Left lung (tissue), 4 donors: ENCODE measurements at regions not wholly inside any gene's neighbourhood (a gene's known extent, or its start where the extent isn't known, plus 50 kb on each side); places are given as distances from the start of the nearest gene placed in this dataset.

ENCODE experiments used
- ATAC-seq: fragments of 200-7000 bp; cut with Tn5 transposase; one replicate; pipeline ENCODE4 v1.9.1; 2020; ENCODE audit warnings: moderate library complexity
- DNase-seq, 4 donors: peaks; one replicate each; pipeline ENCODE4 v3.0.0-alpha.2; 2013 to 2020
- H3K27ac ChIP-seq, 2 donors: fragments of 200-600 bp; sonication (generic) in 1 of 2; one replicate each; pipeline versions ENCODE4 v1.5.0 to v1.8.0; 2020 to 2021
- H3K27me3 ChIP-seq, 2 donors: fragments of 200-600 bp; sonication (generic) in 1 of 2; one replicate each; pipeline versions ENCODE4 v1.5.0 to v1.8.0; 2020 to 2021
- H3K36me3 ChIP-seq, 2 donors: fragments of 200-600 bp; sonication (generic) in 1 of 2; one replicate each; pipeline versions ENCODE4 v1.5.0 to v1.8.0; 2020 to 2021
- H3K4me1 ChIP-seq, 2 donors: fragments of 200-600 bp; one replicate each; pipeline ENCODE4 v1.8.0; 2021
- H3K4me3 ChIP-seq, 2 donors: fragments of 200-600 bp; sonication (generic) in 1 of 2; one replicate each; pipeline versions ENCODE4 v1.5.0 to v1.8.0; 2020 to 2021; ENCODE audit warnings: mild to moderate bottlenecking in 1 of 2
- H3K9me3 ChIP-seq, 2 donors: fragments of 200-600 bp; sonication (generic) in 1 of 2; one replicate each; pipeline versions ENCODE4 v1.5.0 to v1.8.0; 2020 to 2021
- intact Hi-C, 2 donors: fragments of 100-400 bp; cut with DNase I; formaldehyde crosslinking; loops; one replicate each; pipeline versions ENCODE4 v1.11.2 to v1.14.2; 2022
- TF ChIP-seq, protein P1 (sequence below), 2 donors: fragments of 200-600 bp; sonication (generic) in 1 of 2; IDR thresholded peaks; one replicate each; pipeline versions ENCODE4 v1.5.0 to v1.8.0; 2021; ENCODE audit warnings: antibody characterized with exemption in 2 of 2
- donor health status: DM: no; HTN: yes; CAD: no.
- donor health status: DM: no; HTN: no; CAD: no.

DNA sequence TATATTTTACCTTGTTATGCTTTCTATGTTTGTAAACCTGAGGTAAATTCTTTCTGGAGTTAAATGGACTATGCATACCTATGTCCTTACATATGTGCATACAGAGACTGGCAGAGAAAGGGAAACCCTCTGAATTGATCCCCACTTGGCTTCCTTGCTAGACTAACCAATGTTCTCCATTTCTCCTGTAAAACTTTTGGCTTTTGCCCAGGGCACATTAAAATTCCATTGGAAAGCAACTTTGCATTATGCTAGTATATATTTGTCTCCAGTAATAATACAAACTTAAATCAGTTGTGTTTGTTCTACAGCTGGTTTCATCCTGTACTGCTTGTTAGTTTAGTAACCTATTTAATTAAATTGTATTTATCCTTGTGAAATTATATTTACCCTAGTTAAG, 646.0 kb upstream of the MARCKS start:
- Histone ChIP-seq H3K36me3 (no peaks in the 10 kb centered on the region), H3K27me3 (no peaks in the 10 kb centered on the region), H3K9me3 (no peaks in the 10 kb centered on the region), H3K27ac (no peak overlapping the region), H3K4me3 (no peak overlapping the region), H3K4me1 (no peaks in the 10 kb centered on the region)
- no peak for DNase-seq
- intact Hi-C loops: no loop called here
- TF ChIP-seq, protein P1, sequence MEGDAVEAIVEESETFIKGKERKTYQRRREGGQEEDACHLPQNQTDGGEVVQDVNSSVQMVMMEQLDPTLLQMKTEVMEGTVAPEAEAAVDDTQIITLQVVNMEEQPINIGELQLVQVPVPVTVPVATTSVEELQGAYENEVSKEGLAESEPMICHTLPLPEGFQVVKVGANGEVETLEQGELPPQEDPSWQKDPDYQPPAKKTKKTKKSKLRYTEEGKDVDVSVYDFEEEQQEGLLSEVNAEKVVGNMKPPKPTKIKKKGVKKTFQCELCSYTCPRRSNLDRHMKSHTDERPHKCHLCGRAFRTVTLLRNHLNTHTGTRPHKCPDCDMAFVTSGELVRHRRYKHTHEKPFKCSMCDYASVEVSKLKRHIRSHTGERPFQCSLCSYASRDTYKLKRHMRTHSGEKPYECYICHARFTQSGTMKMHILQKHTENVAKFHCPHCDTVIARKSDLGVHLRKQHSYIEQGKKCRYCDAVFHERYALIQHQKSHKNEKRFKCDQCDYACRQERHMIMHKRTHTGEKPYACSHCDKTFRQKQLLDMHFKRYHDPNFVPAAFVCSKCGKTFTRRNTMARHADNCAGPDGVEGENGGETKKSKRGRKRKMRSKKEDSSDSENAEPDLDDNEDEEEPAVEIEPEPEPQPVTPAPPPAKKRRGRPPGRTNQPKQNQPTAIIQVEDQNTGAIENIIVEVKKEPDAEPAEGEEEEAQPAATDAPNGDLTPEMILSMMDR (IDR thresholded peaks at IDR 0.05): no peak
- ATAC-seq: no peak

DNA sequence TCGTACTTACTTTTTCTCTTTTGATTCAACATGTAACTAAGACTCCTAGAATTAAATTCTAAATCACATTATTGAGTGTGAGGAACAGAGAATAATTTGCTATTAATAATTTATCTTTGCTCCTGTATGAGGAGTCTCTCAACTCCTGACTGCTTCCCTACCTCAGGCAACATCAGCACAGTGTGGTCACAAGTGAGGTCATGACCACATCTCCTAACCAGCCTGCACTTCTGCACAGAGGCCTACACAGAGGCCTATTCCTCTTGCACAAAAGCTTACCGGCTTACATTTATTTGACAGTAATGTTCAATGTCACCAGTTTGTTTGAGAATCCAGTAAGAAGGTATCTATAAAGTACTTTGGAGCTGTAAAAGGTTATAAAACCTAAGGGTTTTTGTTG, 637.4 kb upstream of the MARCKS start:
- ATAC-seq (no peak), DNase-seq (no peak)
- TF ChIP-seq, protein P1 (IDR thresholded peaks at IDR 0.05): no peak
- Histone ChIP-seq H3K9me3 (no peaks in the 10 kb centered on the region), H3K27ac (no peak overlapping the region), H3K4me1 (no peaks in the 10 kb centered on the region), H3K4me3 (no peak overlapping the region), H3K36me3 (no peaks in the 10 kb centered on the region), H3K27me3 (no peaks in the 10 kb centered on the region)
- intact Hi-C loops: no loop called here

DNA sequence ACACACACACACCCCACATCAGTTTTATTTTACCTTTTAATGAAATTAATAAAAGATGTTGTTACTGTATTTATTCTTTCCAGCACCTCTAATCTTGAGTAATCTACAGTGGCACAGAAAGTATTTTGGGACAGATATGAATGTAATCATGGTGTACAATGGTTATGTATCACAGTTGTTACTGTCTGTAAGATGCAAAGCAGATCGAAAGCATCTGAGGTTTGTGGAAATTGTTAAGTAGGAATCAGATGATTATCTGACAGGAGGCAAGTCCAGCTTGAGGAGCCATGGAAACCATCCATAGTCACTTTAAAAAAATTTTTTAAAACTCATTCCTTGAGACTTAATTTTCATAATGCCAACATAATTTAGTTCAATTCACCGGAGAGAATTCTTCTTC, 636.3 kb upstream of the MARCKS start:
- Histone ChIP-seq H3K36me3 (no peaks in the 10 kb centered on the region), H3K4me1 (no peaks in the 10 kb centered on the region), H3K9me3 (no peaks in the 10 kb centered on the region), H3K27me3 (no peaks in the 10 kb centered on the region), H3K27ac (no peak overlapping the region), H3K4me3 (no peak overlapping the region)
- no peak for ATAC-seq
- TF ChIP-seq, protein P1 (IDR thresholded peaks at IDR 0.05): no peak
- intact Hi-C loops: no loop called here
- no peak for DNase-seq

DNA sequence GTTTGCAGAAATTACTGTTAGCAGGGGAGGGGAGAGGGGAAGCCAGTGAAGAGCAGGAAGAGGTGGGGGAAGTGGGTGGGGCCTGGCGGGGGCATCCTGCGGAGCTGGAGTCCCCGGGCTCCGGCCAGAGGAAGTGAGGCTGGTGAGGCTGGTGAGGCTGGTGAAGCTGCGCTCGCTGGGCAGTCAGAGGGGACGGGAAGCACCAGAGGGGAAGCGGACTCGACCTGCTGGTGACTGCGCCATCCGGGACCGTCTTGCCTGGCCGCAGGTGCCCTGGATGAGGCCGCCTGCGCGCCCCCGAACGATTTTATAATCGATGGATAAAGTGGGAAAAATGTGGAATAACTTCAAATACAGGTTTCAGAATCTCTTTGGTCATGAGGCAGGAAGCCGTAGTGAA, 635.3 kb upstream of the MARCKS start:
- ATAC-seq (no peak), DNase-seq (peak in 1 of 4 donors; percentile 66)
- H3K9me3 ChIP-seq: no peaks in the 10 kb centered on the region
- H3K4me1 ChIP-seq: no peaks in the 10 kb centered on the region
- H3K4me3 ChIP-seq: no peak overlapping the region
- intact Hi-C loops: no loop called here
- H3K27ac ChIP-seq: no peak overlapping the region
- H3K27me3 ChIP-seq: no peaks in the 10 kb centered on the region
- TF ChIP-seq, protein P1 (IDR thresholded peaks at IDR 0.05): no peak
- H3K36me3 ChIP-seq: no peaks in the 10 kb centered on the region

DNA sequence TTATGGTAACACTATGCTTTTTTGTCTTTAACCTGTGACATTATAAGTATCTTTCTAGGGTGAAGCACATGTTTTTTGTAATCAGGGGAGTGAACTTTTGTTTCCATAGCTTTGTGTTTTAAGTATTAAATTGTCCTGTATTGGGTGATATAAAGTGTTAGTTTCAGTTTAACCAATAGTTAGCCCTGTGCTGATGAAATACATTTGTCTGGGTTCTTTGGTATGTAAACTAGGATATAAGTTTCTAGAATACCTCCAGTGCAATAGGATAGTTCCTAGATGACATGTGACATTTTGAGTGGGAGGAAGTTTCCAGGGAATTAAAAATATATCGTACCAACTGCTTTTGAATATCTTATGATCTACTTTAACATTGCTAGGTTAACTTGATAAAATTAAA, 611.0 kb upstream of the MARCKS start:
- H3K27me3 ChIP-seq: no peaks in the 10 kb centered on the region
- H3K4me1 ChIP-seq: no peaks in the 10 kb centered on the region
- H3K36me3 ChIP-seq: no peaks in the 10 kb centered on the region
- no peak overlapping the region for H3K27ac ChIP-seq
- intact Hi-C loops: no loop called here
- H3K9me3 ChIP-seq: no peaks in the 10 kb centered on the region
- DNase-seq (no peak), ATAC-seq (no peak)
- H3K4me3 ChIP-seq: no peak overlapping the region
- TF ChIP-seq, protein P1 (IDR thresholded peaks at IDR 0.05): no peak
